GM19240 (cell line): ENCODE measurements at regions not wholly inside any gene's neighbourhood (a gene's known extent, or its start where the extent isn't known, plus 50 kb on each side); places are given as distances from the start of the nearest gene placed in this dataset.
A peak's percentile ranks its signal among the peaks of the same experiment; 100 is the strongest.
"Not testable (repeated sequence)": the region's sequence is repeated elsewhere in the genome, so short reads cannot be mapped to it uniquely, and the experiment has no call there.

ENCODE experiments used
- DNase-seq: peaks from one replicate; pipeline ENCODE4 v3.0.0; 2011; ENCODE audit warnings: low spot score; ENCODE audit not compliant: insufficient read length

DNA sequence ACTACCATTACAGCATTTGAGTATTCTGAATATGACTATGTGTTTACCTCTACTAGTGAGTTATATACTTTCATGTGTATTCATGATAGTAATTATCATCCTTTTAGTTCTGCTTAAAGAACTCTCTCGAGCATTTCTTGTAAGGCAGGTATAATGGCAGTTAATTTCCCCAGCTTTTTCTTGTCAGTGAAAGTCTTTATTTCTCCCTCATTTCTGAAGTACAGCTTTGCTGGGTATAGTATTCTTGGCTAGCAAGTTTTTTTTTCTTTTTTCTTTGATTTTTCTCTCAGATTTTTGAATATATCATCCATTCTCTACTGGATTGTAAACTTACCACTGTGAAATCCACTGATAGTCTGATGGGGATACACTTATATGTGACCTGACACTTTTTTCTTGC lies 165.9 kb upstream of the ARHGAP5 start:
- no peak for DNase-seq

DNA sequence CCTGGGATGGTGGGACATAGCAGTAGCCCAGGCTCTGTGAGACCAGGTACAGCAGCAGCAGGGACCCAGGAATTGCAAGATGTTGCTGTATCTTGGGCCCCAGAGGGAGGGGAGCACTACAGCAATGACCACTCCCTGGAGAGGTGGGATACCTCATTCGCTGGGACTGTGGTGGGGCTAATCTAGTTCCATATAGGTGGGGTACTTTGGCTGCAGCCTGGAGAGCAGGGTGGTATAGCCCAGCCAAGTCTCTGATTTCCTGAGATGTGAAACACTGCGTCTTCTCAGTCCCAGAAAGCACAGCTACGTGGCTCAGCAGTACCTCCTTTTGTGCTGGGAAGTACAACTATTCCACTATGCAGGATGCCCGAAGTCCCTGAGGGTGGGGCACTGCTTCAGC lies 163.7 kb upstream of the ARHGAP5 start:
- no peak for DNase-seq

DNA sequence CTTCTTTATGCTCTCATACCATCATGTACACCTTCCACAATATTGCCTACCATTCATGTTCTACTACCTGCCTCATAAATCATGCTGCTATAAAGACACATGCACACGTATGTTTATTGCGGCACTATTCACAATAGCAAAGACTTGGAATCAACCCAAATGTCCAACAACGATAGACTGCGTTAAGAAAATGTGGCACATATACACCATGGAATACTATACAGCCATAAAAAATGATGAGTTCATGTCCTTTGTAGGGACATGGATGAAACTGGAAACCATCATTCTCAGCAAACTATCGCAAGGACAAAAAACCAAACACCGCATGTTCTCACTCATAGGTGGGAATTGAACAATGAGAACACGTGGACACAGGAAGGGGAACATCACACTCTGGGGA lies 158.8 kb upstream of the ARHGAP5 start:
- DNase-seq = not testable (repeated sequence)

DNA sequence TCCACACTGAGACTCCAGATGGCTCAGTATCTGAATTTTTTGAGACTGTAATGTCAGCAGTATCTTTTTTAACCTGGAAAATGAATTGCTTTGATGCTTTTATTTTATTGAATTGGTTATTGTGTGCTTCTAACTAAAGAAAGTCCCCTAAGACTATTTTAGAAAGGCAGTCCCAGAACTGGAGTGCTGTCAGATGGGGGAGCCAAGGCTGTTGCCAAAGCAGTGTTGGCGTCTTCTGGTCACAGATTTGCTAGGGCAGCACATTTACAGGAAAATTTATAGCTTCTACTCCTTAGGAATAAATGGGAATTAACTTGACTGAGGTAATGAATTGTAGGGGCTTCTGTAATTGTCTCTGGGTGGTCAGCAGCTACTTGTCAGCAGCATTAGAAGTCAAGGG lies 157.1 kb upstream of the ARHGAP5 start:
- no peak for DNase-seq

DNA sequence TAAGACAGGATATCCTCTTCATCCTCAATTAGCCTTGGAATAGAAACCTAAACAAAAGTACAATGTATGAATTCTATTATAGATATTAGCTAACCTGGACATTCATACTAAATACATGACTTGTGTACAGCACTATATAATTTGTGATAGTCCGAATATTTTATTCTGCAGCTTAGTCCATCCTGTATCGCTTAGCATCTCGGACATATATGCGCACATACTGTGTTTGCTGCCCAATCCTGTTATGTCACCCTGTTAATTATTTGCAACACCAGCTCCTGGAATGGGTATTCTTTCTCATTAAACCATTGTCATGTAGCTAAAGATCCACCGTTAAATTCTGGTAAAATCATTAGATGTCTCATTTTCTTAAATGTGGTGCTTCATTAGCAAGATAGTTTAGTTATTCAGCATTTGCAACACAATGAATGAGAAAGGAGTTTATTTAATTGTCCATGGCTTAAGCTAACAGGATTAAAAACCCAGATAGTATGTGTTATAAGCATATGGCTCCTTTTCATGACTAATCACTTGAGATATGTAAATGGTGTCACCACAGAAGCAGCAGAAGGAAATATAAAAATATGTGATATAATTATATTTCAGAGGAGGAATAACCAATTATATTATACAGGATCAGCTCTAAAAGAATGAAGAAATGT lies 156.0 kb upstream of the ARHGAP5 start:
- DNase-seq = no peak

DNA sequence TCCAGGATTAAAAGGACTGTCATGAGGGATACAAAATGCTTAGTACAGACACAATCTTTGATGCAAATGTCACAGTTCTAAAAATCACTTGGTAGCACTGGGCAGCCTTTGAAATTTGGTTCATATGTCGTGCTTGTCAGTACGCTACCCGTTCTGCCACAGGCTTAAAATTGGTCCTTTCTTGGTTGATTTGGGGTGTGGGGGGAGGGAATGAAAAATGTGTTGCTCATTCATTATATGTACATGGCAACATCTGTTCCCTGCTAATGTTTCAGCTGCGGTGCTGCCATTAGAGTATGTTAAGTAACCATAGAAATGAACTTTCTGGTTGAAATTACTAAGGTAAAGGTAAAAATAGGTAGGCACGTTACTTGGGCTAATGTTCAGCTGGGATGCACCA lies 155.4 kb upstream of the ARHGAP5 start:
- no peak for DNase-seq

DNA sequence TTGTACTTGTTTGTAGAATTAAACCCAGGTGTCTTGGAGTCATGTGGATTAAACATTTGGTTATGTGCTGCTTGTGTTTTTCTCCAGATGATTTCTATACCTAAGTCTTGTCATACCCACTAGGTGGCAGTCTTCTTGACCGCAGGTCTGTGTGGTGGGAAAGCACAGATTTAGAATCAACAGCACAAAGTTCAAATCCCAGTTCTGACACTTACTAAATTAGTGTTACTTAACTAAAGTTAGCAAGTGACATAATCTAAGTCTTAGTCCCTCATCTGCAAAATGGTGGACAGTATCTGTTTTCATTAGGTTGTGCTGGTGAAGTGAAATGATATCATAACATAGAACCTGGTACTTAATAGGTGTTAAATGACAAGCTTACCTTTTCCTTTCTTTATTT lies 151.0 kb upstream of the ARHGAP5 start:
- peak; percentile 29 for DNase-seq

DNA sequence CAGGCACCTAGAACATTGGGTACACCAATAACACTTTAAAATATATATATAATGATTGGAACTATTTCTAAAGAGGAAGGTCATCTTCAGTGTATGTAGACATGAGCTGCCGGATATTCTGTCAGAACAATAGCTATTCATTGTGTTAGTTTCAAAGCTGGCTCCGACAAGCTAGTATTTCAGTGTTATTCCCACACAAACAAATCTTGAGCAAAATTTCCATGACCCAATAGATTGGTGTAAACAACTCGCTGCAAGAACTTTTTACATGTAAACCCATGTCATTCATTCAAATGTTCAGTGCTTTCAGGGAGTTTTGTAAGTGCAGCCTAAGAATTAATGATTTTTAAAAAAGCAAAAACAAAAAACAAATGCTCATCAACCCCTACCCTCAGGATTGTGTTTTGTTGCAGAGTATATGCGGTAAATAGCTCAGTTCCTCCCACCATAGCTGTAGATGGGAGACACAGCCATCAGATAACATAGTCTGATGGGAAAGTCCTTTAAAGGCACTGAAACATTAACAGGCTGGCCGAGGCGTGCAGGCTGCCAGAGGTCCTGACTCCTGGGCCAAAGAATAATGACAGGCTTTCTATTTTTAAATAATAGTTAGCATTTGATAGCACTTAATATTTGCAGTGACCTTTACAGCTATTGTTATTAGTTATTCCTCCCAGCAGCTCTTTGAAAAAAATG lies 150.3 kb upstream of the ARHGAP5 start:
- DNase-seq = no peak

DNA sequence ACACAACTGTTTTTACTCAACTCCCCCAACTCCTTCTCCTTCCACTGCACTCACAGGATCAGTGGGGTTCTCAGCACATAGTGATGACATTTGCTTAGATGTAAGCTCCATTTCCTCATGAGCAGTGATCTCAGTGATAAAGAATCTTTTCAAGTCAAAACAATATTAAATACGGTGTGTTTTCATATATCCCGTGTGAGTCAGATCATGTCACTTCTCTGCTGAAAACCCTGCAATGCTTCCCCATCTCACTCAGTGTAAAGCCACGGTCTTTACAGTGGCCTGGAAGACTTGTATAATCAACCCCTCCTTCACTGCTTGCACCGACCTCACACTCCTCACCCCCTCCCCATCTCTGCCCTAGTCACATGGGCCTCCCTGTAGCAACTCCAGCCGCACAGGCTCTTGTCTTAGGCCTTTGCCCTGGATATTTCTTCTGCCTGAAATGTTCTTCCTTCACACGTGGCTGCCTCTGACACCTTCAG lies 149.7 kb upstream of the ARHGAP5 start:
- DNase-seq = no peak

DNA sequence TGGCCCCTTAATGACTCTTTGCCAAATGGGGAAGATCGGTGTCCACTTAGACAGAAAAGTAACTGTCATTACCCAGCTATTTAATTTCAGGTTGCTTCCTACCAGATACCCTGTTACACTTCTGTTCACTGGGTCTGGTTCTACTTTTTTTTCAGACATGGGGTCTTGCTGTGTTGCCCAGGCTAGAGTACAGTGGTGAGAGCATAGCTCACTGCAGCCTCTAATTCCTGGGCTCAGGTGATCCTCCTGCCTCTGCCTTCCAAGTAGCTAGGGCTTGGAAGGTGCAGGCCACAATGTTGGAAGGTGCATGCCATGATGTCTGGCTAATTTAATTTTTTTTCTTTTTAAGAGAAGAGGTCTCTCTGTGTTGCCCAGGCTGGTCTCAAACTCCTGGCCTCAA lies 147.0 kb upstream of the ARHGAP5 start:
- no peak for DNase-seq

DNA sequence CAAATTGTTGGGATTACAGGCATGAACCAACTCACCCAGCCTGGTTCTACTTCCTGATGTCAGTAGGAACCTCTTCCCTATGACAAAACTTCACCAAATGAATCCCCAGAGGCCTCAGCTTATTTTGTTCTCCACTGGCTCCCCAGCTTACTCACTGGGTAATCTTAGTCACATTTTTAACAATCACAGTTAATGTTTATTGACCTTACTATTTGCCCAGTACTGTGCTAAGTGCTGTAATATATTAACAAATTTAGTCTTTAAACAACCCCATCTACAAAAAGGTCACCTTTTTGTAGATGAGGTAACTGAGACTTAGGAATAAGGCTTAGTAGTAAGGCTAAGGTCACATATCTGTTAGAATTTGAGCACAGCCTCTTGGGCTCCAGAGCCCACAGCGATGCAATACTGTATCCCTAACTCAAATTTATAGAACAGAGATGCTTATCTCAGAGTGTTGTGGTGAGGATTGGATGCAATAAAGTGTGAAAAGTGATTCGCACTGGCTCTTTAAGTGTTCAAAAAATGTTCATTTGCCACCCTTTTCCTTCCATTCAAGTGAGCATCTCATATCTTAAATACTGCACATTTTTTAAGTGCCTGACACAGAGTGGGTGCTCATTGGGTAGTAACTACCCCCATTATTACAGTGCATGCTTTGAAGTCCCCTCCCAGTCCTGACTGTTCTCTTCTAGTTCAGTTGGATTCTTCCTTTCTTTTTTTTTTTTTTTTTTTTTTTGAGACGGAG lies 146.4 kb upstream of the ARHGAP5 start:
- DNase-seq = no peak

DNA sequence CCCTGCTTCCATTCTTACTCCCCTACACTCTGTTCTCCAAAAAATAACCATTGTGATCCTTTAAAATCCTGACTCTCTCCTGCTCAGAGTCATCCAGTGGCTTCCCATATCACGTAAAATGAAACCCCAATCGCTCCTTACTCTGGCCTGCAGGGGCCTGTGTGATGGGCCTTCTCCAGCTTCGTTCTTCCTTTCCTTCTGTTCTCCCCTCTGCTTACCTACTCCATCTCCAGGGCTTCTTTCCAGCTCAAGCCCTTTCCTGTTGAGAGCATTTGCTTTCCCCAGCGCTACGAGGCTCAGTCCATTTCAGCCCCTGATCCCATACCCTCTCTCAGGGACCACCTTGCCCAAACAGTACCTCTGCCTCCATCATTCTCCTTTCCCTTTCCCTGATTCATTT lies 144.4 kb upstream of the ARHGAP5 start:
- no peak for DNase-seq

DNA sequence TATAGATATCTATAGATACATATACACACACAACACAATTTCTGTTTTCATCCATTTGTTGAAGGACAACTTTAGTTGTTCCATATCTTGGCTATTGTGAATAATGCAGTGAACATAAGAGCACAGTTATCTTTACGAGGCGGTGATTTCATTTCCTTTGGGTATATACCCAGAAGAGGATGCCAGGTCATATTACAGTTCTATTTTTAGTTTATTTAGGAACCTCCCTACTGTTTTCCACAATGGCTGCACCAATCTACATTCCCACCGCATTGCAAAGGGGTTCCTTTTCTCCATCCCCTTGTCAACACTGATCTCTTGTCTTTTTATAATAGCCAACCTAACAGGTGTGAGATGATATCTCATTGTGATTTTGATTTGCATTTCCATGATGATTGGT lies 143.4 kb upstream of the ARHGAP5 start:
- no peak for DNase-seq

DNA sequence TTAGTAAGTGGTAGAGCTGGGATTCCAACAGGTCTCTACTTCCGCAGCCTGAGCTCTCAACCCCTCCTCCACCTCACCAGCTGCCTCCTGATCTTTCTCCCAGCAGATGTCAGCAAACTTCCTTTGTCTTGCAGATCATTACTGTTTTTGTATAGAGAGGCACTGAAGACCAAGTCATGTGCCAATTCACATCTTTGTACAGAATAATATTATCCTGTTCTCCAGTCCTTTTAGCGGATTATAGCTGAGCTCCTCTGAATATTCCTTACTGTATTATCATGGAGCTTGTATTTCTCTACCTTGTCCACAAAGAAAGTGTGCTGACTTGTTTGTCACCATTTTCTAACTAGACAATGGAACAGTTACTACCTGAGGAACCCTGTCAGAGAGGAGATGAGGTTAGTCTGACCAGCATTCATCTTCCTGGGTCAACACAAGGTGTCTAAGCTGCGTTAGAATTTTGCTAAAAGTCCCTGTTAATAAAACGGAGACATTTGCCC lies 142.3 kb upstream of the ARHGAP5 start:
- DNase-seq = no peak

DNA sequence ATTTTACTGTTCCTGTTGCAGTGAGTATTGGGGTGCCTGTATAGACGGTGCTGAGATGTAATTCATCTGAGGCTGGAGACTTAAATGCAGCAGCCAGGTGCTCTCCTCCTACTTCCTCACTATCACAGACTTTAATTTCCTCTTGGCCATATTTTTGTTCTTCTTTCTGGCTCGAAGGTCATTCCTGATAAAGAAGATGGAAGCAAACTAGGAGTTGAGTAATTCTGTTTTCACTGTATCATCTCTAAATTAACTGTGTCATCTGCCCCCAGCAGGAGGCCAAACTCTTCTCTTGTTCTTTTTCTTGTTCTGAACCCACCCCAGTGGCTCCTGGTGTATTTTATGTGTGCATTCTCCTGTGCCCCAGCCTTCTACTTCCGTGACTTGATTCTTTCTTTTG lies 141.7 kb upstream of the ARHGAP5 start:
- no peak for DNase-seq

DNA sequence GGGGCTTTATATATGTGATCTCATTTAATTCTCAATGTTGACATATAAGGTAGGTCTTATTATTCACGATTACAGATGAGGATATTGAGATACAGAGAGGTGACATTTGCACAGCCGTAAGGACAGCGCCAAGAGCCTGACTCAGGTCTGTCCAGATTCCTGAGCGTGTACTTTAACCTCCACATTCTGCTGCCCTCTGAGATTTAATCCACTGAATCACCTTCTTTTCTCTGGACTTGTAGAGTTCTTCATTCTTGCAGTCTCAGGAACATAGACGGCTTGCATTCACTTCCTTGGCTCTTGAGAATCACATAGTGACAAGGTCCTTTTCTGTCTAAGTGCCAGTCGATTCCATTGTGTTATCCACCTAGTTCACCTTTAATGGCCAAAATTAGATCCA lies 141.0 kb upstream of the ARHGAP5 start:
- no peak for DNase-seq

DNA sequence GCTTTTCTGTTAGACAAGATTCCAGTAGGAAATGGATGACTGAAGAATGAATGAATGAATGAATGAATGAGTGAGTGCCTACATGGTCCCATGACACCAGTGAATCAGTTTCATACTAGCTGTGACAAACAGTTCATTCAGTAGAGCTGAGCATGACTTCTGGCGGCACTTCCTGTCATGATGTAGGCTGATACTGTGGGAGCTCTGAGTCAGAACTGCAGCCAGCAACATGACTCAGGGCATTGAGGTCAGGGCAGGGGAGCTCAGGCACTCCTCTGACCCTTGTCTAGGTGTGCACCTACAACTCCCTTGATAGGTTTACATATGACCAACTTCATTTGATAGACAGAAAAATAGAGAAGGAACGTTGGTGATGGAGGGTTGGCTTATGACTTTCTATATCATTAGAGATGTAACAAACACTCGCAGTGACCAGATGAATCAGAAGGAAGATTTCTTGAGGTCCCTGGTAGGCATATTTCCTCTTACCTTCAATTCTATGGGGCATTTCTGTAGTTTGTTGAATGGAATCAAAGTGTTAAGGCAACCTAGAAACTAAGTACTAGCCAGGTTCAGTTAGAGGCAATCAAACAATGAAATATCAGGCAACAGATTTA lies 139.3 kb upstream of the ARHGAP5 start:
- peak; percentile 29 for DNase-seq

DNA sequence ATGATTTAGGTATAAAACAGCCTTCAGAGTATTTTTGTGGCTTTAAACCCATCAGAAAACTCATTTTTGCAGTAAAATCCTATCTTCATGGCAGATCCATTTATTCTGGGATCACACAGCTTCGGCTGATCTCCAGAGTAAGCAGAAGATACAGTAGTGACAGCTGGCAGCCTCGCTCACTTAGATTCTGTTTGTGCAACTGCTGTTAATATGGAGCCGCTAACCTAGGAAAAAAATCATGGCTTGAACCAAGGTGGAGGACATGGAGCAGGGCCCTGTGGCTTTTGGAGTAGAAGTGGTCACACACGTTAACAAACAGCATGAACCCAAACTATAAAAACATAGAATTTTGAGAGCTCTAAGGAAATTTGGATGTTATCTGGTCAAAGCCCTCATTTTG lies 137.2 kb upstream of the ARHGAP5 start:
- no peak for DNase-seq

DNA sequence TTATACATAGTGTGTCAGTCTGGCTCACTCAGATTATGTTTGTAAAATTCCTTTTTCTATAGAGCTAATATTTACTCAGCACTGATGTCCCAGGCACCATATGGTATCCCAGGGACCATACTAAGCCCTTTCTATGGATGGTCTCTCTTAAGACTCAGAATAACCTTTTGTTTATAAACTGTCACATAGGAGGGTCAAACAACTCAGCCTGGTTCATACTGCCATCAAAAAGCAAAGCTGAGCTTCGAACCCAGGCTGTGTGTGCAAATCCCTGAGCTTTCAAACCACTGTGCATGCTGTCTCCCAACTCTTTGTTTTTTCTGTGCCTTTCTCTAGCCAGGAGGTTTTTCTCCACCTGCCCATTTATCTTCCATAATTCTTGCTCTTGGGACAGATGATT lies 135.6 kb upstream of the ARHGAP5 start:
- no peak for DNase-seq

DNA sequence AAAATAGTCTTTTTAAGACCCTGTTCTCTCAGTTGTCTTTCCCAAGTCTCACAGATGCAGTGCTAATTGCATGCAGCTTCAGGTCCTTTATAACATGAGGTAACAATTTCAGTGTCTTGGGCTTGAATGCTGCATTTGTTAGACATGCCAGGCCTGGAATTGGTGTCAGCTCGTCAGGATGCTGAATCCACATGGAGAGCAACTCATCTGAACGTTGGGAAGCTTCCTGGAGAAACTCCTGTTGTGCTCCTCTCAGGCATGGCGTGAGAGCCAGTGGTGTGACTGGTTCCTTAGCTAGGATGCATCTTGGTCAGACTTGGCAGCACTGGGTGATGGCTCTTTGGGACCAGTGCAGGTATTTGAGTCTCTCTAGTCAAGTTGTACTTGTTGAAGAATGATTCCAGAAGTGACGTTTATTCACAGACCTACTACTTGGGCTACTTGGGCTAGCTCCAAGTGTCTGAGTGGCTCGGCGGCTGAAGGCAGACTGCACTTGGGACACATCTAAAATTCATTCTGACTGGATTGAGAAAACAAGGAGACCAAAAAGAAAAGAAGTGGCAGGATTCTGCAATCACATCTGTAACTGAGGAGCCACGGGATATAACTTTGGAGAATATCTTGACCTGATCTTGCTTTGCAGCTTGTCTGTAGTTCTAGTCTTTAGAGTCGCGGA lies 134.8 kb upstream of the ARHGAP5 start:
- no peak for DNase-seq

DNA sequence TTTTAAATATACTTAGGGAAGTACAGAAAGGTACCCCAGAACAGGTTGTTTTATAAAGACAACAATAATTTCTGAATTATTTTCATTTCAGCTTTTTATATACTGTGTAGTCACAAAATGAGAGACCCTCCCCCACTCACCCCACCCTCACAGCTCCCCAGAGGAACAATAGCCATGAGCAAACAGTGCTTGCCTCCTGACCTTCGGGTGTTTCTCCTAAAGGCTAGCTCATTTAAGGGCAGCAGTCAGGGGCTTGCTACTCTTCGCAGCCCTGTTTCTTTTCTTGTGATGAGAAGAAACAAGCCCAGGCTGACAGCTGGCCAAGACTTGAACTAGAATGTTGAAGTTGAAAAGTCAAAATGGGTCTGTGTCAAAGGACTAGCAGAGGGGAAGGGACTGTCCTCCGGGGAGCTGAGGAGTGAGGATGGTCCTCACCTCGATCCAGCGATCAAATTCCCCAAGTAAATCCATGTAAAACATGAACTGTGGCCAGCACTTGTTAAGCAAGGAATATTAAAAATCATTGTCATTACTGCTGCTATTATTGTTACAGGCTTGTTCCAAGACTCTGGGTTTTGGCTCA lies 133.8 kb upstream of the ARHGAP5 start:
- DNase-seq = no peak
